ENCODE measurements at regions not wholly inside any gene's neighbourhood (a gene's known extent, or its start where the extent isn't known, plus 50 kb on each side); places are given as distances from the start of the nearest gene placed in this dataset.

GRCh38 chr1:82690411-82690810 lies 889.7 kb downstream of the ADGRL2 start:
- TF ChIP-seq EZH2phosphoT487 (IDR thresholded peaks at IDR 0.05; ENCODE audit: borderline replicate concordance, low read length) (no peak), CTCF (IDR thresholded peaks at IDR 0.05; ENCODE audit: low read depth, low read length, poor library complexity, severe bottlenecking) (no peak)
- Histone ChIP-seq H3K36me3 (ENCODE audit: control insufficient read depth, low read length) (no peaks in the 10 kb centered on the region), H3K9me3 (ENCODE audit: control insufficient read depth, insufficient read depth, low read length) (no peaks in the 10 kb centered on the region; the same call in none of the 2 replicates)

DNA sequence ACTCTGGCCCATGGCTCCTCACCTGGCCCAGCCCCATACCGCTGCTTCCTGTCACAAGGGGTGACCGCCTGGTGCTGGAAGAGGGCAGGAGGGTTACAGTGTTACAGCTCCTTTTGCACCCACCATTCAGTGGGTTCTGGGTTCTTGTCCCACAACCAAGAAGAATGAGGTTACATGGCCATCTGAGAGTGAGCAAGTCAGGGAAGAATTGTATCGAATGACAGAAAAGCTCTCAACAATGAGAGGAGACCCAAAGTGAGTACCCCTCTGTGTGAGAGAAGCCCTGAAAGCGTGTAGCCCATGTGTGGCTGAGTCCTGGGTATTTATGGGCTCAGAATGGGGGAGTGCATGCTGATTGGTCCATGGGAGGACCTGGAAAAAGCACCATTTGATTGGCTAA lies 888.5 kb downstream of the ADGRL2 start:
- H3K27ac ChIP-seq (ENCODE audit: low read depth, low read length) = no peak overlapping the region
- H3K27me3 ChIP-seq (ENCODE audit: control insufficient read depth, low read length) = no peaks in the 10 kb centered on the region
- H4K20me1 ChIP-seq (ENCODE audit: control insufficient read depth, insufficient read depth, low read depth, low read length) = no peaks in the 10 kb centered on the region
- no peaks in the 10 kb centered on the region; the same call in none of the 2 replicates for H3K9me3 ChIP-seq (ENCODE audit: control insufficient read depth, insufficient read depth, low read length)
- H3K4me2 ChIP-seq (ENCODE audit: low read length) = no peak overlapping the region
- H3K79me2 ChIP-seq (ENCODE audit: control insufficient read depth, low read length) = no peaks in the 10 kb centered on the region
- no peaks in the 10 kb centered on the region for H3K4me1 ChIP-seq (ENCODE audit: control insufficient read depth, low read length)
- no peak overlapping the region for H3K4me3 ChIP-seq (ENCODE audit: low read length)
- H3K9me2 ChIP-seq (replicated peaks; ENCODE audit: control insufficient read depth, low read length) = no peaks in the 10 kb centered on the region
- TF ChIP-seq EZH2phosphoT487 (IDR thresholded peaks at IDR 0.05; ENCODE audit: borderline replicate concordance, low read length) = no peak
- TF ChIP-seq CTCF (IDR thresholded peaks at IDR 0.05; ENCODE audit: low read depth, low read length, poor library complexity, severe bottlenecking) = no peak
- H3K36me3 ChIP-seq (ENCODE audit: control insufficient read depth, low read length) = no peaks in the 10 kb centered on the region
- no peaks in the 10 kb centered on the region for H3F3A ChIP-seq (ENCODE audit: control insufficient read depth, insufficient read depth)

More at GRCh38 chr1:82690411-82690810, 889.7 kb downstream of the ADGRL2 start:
- Histone ChIP-seq H4K20me1 (ENCODE audit: control insufficient read depth, insufficient read depth, low read depth, low read length) (no peaks in the 10 kb centered on the region), H3K4me2 (ENCODE audit: low read length) (no peak overlapping the region), H3K9me2 (replicated peaks; ENCODE audit: control insufficient read depth, low read length) (no peaks in the 10 kb centered on the region), H3K4me1 (ENCODE audit: control insufficient read depth, low read length) (no peaks in the 10 kb centered on the region), H3F3A (ENCODE audit: control insufficient read depth, insufficient read depth) (no peaks in the 10 kb centered on the region), H3K79me2 (ENCODE audit: control insufficient read depth, low read length) (no peaks in the 10 kb centered on the region), H3K4me3 (ENCODE audit: low read length) (no peak overlapping the region), H3K27me3 (ENCODE audit: control insufficient read depth, low read length) (no peaks in the 10 kb centered on the region), H3K27ac (ENCODE audit: low read depth, low read length) (no peak overlapping the region)

DNA sequence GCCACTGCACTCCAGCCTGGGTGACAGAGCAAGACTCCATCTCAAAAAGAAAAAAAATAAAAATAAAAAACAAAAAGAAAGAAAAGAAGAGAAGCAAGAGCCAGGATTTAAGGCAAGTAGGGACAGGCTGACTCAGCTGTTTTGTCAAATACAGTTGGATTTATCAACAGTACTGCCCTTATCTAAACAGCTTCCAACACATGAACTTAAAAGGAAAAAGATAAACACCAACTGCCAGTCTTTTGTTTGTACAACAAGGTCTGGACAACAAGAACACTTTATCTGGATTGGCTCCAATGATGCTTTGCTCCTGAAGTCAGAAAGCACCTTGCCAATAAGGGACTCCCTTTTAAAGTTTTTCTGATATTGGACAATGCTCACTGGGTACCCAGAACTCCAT lies 886.0 kb downstream of the ADGRL2 start:
- H3K4me1 ChIP-seq (ENCODE audit: control insufficient read depth, low read length) = no peaks in the 10 kb centered on the region
- no peak for TF ChIP-seq EZH2phosphoT487 (IDR thresholded peaks at IDR 0.05; ENCODE audit: borderline replicate concordance, low read length)
- no peak for TF ChIP-seq CTCF (IDR thresholded peaks at IDR 0.05; ENCODE audit: low read depth, low read length, poor library complexity, severe bottlenecking)
- H3K4me2 ChIP-seq (ENCODE audit: low read length) = no peak overlapping the region
- no peaks in the 10 kb centered on the region for H3K27me3 ChIP-seq (ENCODE audit: control insufficient read depth, low read length)
- H3K9me2 ChIP-seq (replicated peaks; ENCODE audit: control insufficient read depth, low read length) = no peaks in the 10 kb centered on the region
- no peak overlapping the region for H3K27ac ChIP-seq (ENCODE audit: low read depth, low read length)
- H3K79me2 ChIP-seq (ENCODE audit: control insufficient read depth, low read length) = no peaks in the 10 kb centered on the region
- no peaks in the 10 kb centered on the region for H3K36me3 ChIP-seq (ENCODE audit: control insufficient read depth, low read length)
- H3F3A ChIP-seq (ENCODE audit: control insufficient read depth, insufficient read depth) = no peaks in the 10 kb centered on the region
- no peaks in the 10 kb centered on the region for H4K20me1 ChIP-seq (ENCODE audit: control insufficient read depth, insufficient read depth, low read depth, low read length)
- H3K4me3 ChIP-seq (ENCODE audit: low read length) = no peak overlapping the region
- H3K9me3 ChIP-seq (ENCODE audit: control insufficient read depth, insufficient read depth, low read length) = no peaks in the 10 kb centered on the region; the same call in none of the 2 replicates
